ENCODE measurements at regions not wholly inside any gene's neighbourhood (a gene's known extent, or its start where the extent isn't known, plus 50 kb on each side); places are given as distances from the start of the nearest gene placed in this dataset.

DNA sequence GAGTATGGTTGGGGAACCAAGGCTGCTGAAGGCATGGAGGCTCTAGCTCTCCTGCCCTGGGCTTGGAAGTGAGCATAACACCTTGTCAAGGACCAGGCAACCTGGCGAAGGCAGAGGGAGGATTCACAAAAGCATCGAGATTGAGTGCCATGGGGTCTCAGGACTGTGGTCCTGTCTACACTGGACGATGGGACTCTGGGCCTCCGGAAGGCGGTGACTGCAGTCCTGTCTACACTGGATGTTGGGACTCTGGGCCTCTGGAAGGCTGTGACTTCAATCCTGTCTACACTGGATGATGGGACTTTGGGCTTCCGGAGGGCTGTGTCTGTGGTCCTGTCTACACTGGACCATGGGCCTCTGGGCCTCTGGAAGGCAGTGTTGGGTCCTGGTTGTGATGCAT lies 290.4 kb downstream of the TEX29 start:
- TF ChIP-seq, protein P1, sequence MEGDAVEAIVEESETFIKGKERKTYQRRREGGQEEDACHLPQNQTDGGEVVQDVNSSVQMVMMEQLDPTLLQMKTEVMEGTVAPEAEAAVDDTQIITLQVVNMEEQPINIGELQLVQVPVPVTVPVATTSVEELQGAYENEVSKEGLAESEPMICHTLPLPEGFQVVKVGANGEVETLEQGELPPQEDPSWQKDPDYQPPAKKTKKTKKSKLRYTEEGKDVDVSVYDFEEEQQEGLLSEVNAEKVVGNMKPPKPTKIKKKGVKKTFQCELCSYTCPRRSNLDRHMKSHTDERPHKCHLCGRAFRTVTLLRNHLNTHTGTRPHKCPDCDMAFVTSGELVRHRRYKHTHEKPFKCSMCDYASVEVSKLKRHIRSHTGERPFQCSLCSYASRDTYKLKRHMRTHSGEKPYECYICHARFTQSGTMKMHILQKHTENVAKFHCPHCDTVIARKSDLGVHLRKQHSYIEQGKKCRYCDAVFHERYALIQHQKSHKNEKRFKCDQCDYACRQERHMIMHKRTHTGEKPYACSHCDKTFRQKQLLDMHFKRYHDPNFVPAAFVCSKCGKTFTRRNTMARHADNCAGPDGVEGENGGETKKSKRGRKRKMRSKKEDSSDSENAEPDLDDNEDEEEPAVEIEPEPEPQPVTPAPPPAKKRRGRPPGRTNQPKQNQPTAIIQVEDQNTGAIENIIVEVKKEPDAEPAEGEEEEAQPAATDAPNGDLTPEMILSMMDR (IDR thresholded peaks at IDR 0.05; ENCODE audit: low read depth, low read length), result no peak
- H3K4me3 ChIP-seq (ENCODE audit: low read depth, low read length), result no peak overlapping the region

DNA sequence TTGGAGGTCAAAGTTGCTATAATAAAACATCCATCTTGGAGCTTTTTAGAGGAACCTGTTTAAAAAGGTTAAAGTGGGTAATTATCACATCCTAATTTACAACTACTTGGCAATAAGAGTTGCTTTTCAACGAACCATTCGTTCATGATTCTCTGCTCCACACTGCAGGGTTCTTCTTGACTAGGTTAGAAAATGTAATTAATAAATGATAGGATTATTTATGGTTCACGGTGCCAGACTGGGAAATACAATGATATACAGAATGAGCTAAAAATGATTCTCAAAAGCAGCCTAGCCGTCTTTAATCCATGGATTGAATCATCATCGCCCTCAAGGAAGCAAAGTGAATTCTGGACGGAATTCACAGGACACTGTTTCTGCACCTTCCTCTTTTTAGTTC lies 291.2 kb downstream of the TEX29 start:
- H3K4me3 ChIP-seq (ENCODE audit: low read depth, low read length), result no peak overlapping the region
- TF ChIP-seq, protein P1 (IDR thresholded peaks at IDR 0.05; ENCODE audit: low read depth, low read length), result no peak

DNA sequence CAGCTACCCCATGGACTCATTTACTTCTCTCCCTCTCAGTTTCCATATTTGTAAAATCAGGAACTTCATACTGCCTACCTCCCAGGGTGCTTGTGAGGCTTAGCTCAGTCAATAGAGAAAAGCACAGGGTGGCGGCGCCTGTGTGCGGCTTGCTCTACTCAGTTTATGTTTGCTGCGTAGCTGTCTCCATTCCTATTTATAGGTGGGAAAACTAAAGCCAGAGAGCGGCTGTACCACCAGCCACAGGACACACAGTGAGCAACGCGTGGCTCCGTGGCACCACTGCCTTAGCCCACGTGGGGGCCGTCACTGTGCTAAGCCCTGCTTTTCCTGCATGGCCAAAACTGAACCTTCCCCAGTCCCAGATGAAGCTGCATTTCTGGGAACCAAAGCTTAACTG lies 292.4 kb downstream of the TEX29 start:
- no peak overlapping the region for H3K4me3 ChIP-seq (ENCODE audit: low read depth, low read length)
- TF ChIP-seq, protein P1 (IDR thresholded peaks at IDR 0.05; ENCODE audit: low read depth, low read length), result no peak

DNA sequence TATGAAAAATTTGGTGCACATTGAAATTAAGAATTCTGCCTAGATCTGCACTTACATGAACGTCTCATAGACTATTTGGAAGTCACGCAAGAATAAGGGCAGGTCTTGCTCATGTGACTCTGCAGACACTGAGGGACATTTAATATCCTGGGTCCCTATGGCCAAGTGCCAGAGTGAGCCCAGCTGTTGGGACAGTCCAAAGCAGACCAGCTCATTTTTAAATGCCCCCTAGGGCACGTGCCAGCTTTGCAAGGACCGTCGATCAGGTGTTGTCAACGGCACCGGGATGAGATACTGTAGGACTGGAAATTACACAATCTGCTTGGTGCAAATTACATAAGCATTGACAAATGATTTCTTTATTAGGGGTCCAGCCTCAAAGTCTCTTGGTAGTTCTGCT lies 293.6 kb downstream of the TEX29 start:
- TF ChIP-seq, protein P1 (IDR thresholded peaks at IDR 0.05; ENCODE audit: low read depth, low read length), result no peak
- H3K4me3 ChIP-seq (ENCODE audit: low read depth, low read length), result no peak overlapping the region

DNA sequence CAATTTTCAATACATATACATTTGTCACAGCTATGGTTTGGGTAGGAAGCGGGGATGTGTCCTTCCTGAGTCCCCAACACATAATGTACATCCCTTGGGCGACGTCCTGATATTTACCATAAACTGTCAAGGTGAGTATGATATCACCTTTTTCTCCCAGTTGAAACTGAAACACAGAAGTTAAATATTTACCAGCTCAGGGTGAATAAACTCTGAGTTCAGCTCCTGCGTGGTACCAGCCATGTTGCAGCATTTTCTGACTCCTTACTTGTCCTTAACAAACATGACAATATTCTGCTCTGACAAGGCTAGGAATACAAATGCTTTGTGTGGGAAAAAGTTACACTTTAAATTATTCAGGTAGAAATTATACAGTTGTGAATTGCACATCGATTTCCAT lies 294.2 kb downstream of the TEX29 start:
- TF ChIP-seq, protein P1 (IDR thresholded peaks at IDR 0.05; ENCODE audit: low read depth, low read length), result no peak
- no peak overlapping the region for H3K4me3 ChIP-seq (ENCODE audit: low read depth, low read length)

DNA sequence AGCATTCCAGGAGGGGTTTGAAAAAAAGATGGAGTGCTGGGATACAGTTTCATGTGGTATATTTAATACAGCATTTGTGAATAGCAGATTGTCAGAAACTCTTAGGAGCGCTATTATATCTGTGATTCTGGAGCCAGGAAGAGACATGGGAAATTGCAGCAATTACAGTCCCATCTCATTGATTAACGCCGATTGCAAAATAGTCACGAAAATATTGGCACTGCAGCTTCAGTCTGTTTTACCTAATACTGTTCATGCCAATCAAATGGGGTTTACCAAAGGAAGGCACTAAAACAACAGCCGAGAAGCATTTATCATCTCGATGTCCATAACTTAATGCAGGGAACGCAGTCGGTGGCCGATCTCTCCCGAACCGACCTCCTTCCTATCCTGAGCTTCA lies 295.8 kb downstream of the TEX29 start:
- TF ChIP-seq, protein P1 (IDR thresholded peaks at IDR 0.05; ENCODE audit: low read depth, low read length), result no peak
- H3K4me3 ChIP-seq (ENCODE audit: low read depth, low read length), result no peak overlapping the region

DNA sequence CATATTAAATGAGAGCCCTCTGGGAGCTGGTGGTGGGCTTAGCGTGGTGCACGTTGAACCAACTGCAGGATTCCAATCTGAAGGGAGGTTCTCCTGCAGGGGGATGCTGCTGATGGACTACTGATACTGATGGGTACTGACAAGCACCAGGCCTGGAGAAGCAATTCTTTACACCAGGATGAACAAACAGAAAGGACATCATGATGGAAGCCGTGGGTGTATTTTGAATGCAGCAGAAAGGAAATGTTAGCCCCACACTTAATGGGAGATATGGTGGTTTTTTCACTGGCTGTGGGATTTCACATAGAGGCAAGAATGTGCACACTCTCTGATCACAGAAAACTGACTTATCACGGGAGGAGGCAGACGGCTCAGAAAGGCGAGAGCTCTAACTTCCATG lies 299.7 kb downstream of the TEX29 start:
- TF ChIP-seq, protein P1 (IDR thresholded peaks at IDR 0.05; ENCODE audit: low read depth, low read length), result no peak

More for the DNA sequence above, 299.7 kb downstream of the TEX29 start:
- no peak overlapping the region for H3K4me3 ChIP-seq (ENCODE audit: low read depth, low read length)

Data from WI38 (cell line).